ENCODE measurements at regions not wholly inside any gene's neighbourhood (a gene's known extent, or its start where the extent isn't known, plus 50 kb on each side); places are given as distances from the start of the nearest gene placed in this dataset.

GRCh38 chr20:50284811-50285375, 94.3 kb downstream of the CEBPB start:
- TF ChIP-seq POLR2A (IDR thresholded peaks at IDR 0.05; ENCODE audit: low read depth, low read length) (no peak), POLR2AphosphoS5 (IDR thresholded peaks at IDR 0.05; ENCODE audit: low read depth, low read length) (no peak)
